ENCODE measurements at regions not wholly inside any gene's neighbourhood (a gene's known extent, or its start where the extent isn't known, plus 50 kb on each side); places are given as distances from the start of the nearest gene placed in this dataset.

- TF ChIP-seq, protein P1, sequence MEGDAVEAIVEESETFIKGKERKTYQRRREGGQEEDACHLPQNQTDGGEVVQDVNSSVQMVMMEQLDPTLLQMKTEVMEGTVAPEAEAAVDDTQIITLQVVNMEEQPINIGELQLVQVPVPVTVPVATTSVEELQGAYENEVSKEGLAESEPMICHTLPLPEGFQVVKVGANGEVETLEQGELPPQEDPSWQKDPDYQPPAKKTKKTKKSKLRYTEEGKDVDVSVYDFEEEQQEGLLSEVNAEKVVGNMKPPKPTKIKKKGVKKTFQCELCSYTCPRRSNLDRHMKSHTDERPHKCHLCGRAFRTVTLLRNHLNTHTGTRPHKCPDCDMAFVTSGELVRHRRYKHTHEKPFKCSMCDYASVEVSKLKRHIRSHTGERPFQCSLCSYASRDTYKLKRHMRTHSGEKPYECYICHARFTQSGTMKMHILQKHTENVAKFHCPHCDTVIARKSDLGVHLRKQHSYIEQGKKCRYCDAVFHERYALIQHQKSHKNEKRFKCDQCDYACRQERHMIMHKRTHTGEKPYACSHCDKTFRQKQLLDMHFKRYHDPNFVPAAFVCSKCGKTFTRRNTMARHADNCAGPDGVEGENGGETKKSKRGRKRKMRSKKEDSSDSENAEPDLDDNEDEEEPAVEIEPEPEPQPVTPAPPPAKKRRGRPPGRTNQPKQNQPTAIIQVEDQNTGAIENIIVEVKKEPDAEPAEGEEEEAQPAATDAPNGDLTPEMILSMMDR (conservative IDR thresholded peaks at IDR 0.05 in 1 of 2, IDR thresholded peaks at IDR 0.05 in 1 of 2; ENCODE audit: extremely low read depth in 1 of 2, insufficient read depth in 1 of 2, low read depth in 1 of 2, low read length in 2 of 2), result no peak
- no peak for TF ChIP-seq EZH2 (IDR thresholded peaks at IDR 0.05; ENCODE audit: borderline replicate concordance, low read length)
Measured at GRCh38 chr9:75570538-75570937, 319.9 kb upstream of the PCSK5 start.
